ENCODE measurements at regions not wholly inside any gene's neighbourhood (a gene's known extent, or its start where the extent isn't known, plus 50 kb on each side); places are given as distances from the start of the nearest gene placed in this dataset.

- 57% methylated on average over 1 of the region's 5 CpGs for WGBS (ENCODE audit: insufficient coverage, low coverage, low lambda C conversion rate, missing lambda C conversion rate)
- ATAC-seq (no peak), DNase-seq (no peak)
- Histone ChIP-seq H3K36me3 (no peaks in the 10 kb centered on the region), H3K4me1 (no peaks in the 10 kb centered on the region), H3K27ac (no peak overlapping the region), H3K4me3 (no peak overlapping the region), H3K9me3 (no peaks in the 10 kb centered on the region), H3K27me3 (no peaks in the 10 kb centered on the region)
- TF ChIP-seq POLR2A (IDR thresholded peaks at IDR 0.05): no peak
- TF ChIP-seq, protein P1, sequence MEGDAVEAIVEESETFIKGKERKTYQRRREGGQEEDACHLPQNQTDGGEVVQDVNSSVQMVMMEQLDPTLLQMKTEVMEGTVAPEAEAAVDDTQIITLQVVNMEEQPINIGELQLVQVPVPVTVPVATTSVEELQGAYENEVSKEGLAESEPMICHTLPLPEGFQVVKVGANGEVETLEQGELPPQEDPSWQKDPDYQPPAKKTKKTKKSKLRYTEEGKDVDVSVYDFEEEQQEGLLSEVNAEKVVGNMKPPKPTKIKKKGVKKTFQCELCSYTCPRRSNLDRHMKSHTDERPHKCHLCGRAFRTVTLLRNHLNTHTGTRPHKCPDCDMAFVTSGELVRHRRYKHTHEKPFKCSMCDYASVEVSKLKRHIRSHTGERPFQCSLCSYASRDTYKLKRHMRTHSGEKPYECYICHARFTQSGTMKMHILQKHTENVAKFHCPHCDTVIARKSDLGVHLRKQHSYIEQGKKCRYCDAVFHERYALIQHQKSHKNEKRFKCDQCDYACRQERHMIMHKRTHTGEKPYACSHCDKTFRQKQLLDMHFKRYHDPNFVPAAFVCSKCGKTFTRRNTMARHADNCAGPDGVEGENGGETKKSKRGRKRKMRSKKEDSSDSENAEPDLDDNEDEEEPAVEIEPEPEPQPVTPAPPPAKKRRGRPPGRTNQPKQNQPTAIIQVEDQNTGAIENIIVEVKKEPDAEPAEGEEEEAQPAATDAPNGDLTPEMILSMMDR (IDR thresholded peaks at IDR 0.05): no peak
- intact Hi-C loops (cut with DNase I): no loop called here
Measured at GRCh38 chr22:22398530-22399327, 109.8 kb downstream of the ZNF280B start.

DNA sequence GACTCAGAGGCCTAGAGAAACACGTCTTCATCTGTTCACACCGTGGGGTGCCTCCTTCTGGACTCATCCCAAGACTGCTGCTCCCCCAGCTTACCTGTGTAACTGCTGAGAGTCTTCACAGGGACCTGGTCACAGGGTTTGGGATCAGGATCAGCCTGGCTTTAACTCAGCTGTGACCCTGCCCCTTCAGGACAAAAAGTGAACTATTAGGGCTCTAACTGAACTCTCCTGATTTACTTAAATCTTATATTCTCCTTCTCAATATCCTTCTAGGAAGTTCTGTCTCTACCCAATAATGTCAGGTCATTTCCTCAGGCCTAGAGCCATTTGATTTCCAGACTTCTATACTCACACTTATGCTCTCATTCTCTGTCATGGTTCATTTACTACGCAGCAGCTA is 108.4 kb downstream of the ZNF280B start:
- Histone ChIP-seq H3K27me3 (no peaks in the 10 kb centered on the region), H3K9me3 (no peaks in the 10 kb centered on the region), H3K36me3 (no peaks in the 10 kb centered on the region), H3K4me1 (no peaks in the 10 kb centered on the region), H3K27ac (no peak overlapping the region), H3K4me3 (no peak overlapping the region)
- TF ChIP-seq, protein P1 (IDR thresholded peaks at IDR 0.05): no peak
- no peak for TF ChIP-seq POLR2A (IDR thresholded peaks at IDR 0.05)
- intact Hi-C loops (cut with DNase I): no loop called here
- DNase-seq (no peak), ATAC-seq (no peak)
- 46% methylated on average over 2 of the region's 3 CpGs for WGBS (ENCODE audit: insufficient coverage, low coverage, low lambda C conversion rate, missing lambda C conversion rate)

DNA sequence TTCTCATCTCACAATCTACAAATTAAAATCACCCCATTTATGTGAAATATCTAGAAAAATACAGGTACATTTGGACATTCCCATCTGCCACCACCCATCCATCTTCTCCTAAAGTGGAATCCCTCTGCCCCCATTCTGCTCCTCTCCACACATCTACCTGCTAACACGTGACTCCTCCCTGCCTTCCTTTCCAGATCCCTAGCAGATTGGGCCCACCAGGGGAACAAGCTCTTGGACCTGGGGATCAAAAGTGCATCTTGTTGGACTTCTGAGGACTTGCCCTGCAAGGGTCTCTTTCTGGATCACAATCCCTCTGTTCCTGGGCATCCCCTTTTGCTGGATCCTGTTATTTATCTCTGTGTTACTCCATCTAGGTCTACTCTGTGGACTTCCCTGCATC is 107.6 kb downstream of the ZNF280B start:
- H3K4me3 ChIP-seq: no peak overlapping the region
- H3K36me3 ChIP-seq: no peaks in the 10 kb centered on the region
- ATAC-seq (no peak), DNase-seq (no peak)
- 100% methylated on average over 1 of the region's 1 CpG for WGBS (ENCODE audit: insufficient coverage, low coverage, low lambda C conversion rate, missing lambda C conversion rate)
- no peaks in the 10 kb centered on the region for H3K27me3 ChIP-seq
- intact Hi-C loops (cut with DNase I): no loop called here
- TF ChIP-seq, protein P1 (IDR thresholded peaks at IDR 0.05): no peak
- no peak for TF ChIP-seq POLR2A (IDR thresholded peaks at IDR 0.05)
- no peaks in the 10 kb centered on the region for H3K4me1 ChIP-seq
- no peaks in the 10 kb centered on the region for H3K9me3 ChIP-seq
- H3K27ac ChIP-seq: no peak overlapping the region

GRCh38 chr22:22401381-22401780 is 107.2 kb downstream of the ZNF280B start:
- TF ChIP-seq, protein P1 (IDR thresholded peaks at IDR 0.05): no peak
- TF ChIP-seq POLR2A (IDR thresholded peaks at IDR 0.05): no peak
- no peaks in the 10 kb centered on the region for H3K9me3 ChIP-seq
- ATAC-seq: no peak
- H3K27me3 ChIP-seq: no peaks in the 10 kb centered on the region
- no peaks in the 10 kb centered on the region for H3K4me1 ChIP-seq
- no peaks in the 10 kb centered on the region for H3K36me3 ChIP-seq
- H3K4me3 ChIP-seq: no peak overlapping the region
- no peak for DNase-seq
- H3K27ac ChIP-seq: no peak overlapping the region
- intact Hi-C loops (cut with DNase I): no loop called here
- WGBS (ENCODE audit: insufficient coverage, low coverage, low lambda C conversion rate, missing lambda C conversion rate): 100% methylated on average over 1 of the region's 1 CpG

Measured in right lobe of liver (tissue), 6 donors.